ENCODE measurements at regions not wholly inside any gene's neighbourhood (a gene's known extent, or its start where the extent isn't known, plus 50 kb on each side); places are given as distances from the start of the nearest gene placed in this dataset.

DNA sequence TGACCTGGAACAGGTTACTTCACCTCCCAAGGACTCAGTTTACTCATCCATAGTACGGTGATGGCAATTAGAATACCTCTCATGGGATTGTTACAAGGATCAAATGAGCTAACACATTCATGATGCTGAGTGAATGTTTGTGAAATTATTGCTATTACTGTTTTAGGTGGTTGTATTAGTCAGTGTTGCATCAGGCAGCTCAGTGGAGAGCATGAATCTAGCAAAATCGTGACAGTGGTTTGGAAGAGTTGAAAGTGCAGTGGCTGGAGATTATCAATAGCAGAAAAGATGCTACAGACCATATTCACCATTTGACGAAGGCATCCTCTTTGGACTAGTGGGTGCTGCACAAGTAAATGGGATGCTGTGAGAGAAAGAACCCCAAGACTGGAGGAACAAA, 50.4 kb upstream of the CTNNBL1 start:
- TF ChIP-seq, protein P1, sequence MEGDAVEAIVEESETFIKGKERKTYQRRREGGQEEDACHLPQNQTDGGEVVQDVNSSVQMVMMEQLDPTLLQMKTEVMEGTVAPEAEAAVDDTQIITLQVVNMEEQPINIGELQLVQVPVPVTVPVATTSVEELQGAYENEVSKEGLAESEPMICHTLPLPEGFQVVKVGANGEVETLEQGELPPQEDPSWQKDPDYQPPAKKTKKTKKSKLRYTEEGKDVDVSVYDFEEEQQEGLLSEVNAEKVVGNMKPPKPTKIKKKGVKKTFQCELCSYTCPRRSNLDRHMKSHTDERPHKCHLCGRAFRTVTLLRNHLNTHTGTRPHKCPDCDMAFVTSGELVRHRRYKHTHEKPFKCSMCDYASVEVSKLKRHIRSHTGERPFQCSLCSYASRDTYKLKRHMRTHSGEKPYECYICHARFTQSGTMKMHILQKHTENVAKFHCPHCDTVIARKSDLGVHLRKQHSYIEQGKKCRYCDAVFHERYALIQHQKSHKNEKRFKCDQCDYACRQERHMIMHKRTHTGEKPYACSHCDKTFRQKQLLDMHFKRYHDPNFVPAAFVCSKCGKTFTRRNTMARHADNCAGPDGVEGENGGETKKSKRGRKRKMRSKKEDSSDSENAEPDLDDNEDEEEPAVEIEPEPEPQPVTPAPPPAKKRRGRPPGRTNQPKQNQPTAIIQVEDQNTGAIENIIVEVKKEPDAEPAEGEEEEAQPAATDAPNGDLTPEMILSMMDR (IDR thresholded peaks at IDR 0.05): no peak
- TF ChIP-seq ZFX (IDR thresholded peaks at IDR 0.05; ENCODE audit: borderline replicate concordance): no peak
